Stomach smooth muscle (tissue), 2 donors: ENCODE measurements at regions not wholly inside any gene's neighbourhood (a gene's known extent, or its start where the extent isn't known, plus 50 kb on each side); places are given as distances from the start of the nearest gene placed in this dataset.

Experiments used
- H3K27ac ChIP-seq: one replicate; pipeline ENCODE4 v1.7.0; 2013; ENCODE audit warnings: mild to moderate bottlenecking, low read length, inconsistent platforms
- H3K27me3 ChIP-seq, 2 donors: one replicate each; pipeline ENCODE4 v1.7.0; 2013; ENCODE audit warnings: low read length in 2 of 2; ENCODE audit not compliant: insufficient read depth in 2 of 2, control insufficient read depth in 1 of 2
- H3K36me3 ChIP-seq, 2 donors: one replicate each; pipeline ENCODE4 v1.7.0; 2013; ENCODE audit warnings: low read length in 2 of 2; ENCODE audit not compliant: control insufficient read depth in 2 of 2, insufficient read depth in 2 of 2
- H3K4me1 ChIP-seq: one replicate; pipeline ENCODE4 v1.7.0; 2013; ENCODE audit warnings: low read length; ENCODE audit not compliant: control insufficient read depth, insufficient read depth
- H3K4me3 ChIP-seq, 2 donors: one replicate each; pipeline ENCODE4 v1.7.0; 2013; ENCODE audit warnings: low read length in 2 of 2
- H3K9ac ChIP-seq, 2 donors: one replicate each; pipeline ENCODE4 v1.7.0; 2013; ENCODE audit warnings: low read length in 2 of 2, mild to moderate bottlenecking in 1 of 2
- H3K9me3 ChIP-seq, 2 donors: one replicate each; pipeline ENCODE4 v1.7.0; 2013; ENCODE audit warnings: low read length in 2 of 2; ENCODE audit not compliant: control insufficient read depth in 2 of 2
- donor health status: healthy.
- donor health status: Pancreatic carcinoma.

DNA sequence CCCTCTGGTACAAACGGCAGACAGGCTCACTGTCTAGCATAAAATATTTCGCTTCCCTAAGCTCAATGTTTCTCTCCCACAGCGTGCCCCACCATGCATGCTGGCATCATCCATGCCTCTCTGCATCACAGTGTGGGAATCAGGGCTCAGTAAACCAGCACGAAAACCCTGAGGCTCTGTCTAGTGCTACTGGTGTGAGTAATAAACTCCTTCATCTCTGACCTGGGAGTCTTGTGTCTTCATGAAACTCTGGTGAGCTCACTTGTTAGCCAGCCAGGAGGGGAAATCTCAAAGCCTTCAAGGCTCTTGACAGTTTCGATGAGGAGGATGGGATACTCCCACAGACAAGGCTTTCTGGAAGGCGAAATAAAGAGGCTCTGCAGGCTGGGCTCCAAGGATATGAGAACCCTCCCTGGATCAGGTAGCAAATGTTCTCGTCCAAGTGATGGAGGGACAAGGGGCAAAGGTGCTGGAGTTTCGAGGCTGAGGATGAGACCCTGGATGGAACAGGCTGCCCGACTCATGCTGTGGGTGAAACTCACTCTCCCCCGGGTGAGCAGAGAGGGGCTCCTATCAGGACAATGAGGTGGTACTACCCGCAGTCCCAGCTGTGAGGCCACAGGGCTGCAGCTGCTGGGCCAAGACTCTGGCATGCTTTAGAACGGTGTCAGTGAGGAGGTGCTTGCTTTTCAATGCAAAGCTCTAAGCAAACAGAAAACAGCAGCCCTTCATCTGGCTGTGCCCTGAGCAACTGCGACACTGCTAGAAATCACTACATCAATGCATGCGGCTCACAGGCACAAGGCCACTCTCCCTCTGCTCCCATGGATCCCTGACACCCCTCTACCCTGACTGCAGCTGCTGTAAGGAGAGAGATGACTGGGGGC is 69.3 kb downstream of the SHANK2 start:
- no peaks in the 10 kb centered on the region for H3K36me3 ChIP-seq
- H3K27me3 ChIP-seq = peaks cover 0 to 2% of the 10 kb centered on the region in 2 donors
- no peaks in the 10 kb centered on the region for H3K4me1 ChIP-seq
- H3K9ac ChIP-seq = no peak overlapping the region
- H3K27ac ChIP-seq = no peak overlapping the region
- H3K4me3 ChIP-seq = no peak overlapping the region
- no peaks in the 10 kb centered on the region for H3K9me3 ChIP-seq

- no peaks in the 10 kb centered on the region for H3K36me3 ChIP-seq
- no peak overlapping the region for H3K4me3 ChIP-seq
- H3K27ac ChIP-seq = no peak overlapping the region
Observed at GRCh38 chr11:71181566-71181965, 70.8 kb downstream of the SHANK2 start.

GRCh38 chr11:71180694-71181470 is 71.5 kb downstream of the SHANK2 start:
- H3K36me3 ChIP-seq = no peaks in the 10 kb centered on the region
- no peak overlapping the region for H3K27ac ChIP-seq
- H3K4me1 ChIP-seq = no peaks in the 10 kb centered on the region
- H3K4me3 ChIP-seq = no peak overlapping the region
- H3K9me3 ChIP-seq = no peaks in the 10 kb centered on the region
- H3K9ac ChIP-seq = no peak overlapping the region
- no peaks in the 10 kb centered on the region for H3K27me3 ChIP-seq

More at GRCh38 chr11:71181566-71181965, 70.8 kb downstream of the SHANK2 start:
- peaks cover 0 to 2% of the 10 kb centered on the region in 2 donors for H3K27me3 ChIP-seq
- no peaks in the 10 kb centered on the region for H3K9me3 ChIP-seq
- H3K9ac ChIP-seq = no peak overlapping the region
- H3K4me1 ChIP-seq = no peaks in the 10 kb centered on the region

GRCh38 chr11:71179877-71180605 is 72.3 kb downstream of the SHANK2 start:
- H3K27ac ChIP-seq = no peak overlapping the region

DNA sequence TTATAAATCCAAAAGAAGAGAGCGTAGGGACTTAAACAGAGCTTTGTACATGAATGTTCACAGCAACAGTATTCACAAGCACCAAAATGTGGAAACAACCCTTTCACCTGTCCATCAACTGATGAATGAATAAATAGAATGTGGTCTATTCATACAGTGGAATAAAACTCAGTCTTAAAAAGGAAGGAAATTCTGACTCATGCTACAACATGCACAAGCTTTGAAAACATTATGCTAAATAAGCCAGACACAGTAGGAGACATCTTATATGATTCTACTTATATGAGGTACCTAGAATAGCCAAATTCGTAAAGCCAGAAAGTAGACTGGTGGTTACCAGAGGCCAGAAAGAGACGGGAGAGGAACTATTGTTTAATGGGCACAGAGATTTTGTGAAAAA is 74.3 kb downstream of the SHANK2 start:
- Histone ChIP-seq H3K9me3 (no peaks in the 10 kb centered on the region), H3K4me1 (no peaks in the 10 kb centered on the region), H3K27me3 (no peaks in the 10 kb centered on the region), H3K36me3 (no peaks in the 10 kb centered on the region), H3K27ac (no peak overlapping the region), H3K9ac (no peak overlapping the region), H3K4me3 (no peak overlapping the region)

More at GRCh38 chr11:71179877-71180605, 72.3 kb downstream of the SHANK2 start:
- H3K27me3 ChIP-seq = no peaks in the 10 kb centered on the region
- no peaks in the 10 kb centered on the region for H3K36me3 ChIP-seq
- H3K9ac ChIP-seq = no peak overlapping the region
- no peaks in the 10 kb centered on the region for H3K9me3 ChIP-seq
- no peak overlapping the region for H3K4me3 ChIP-seq
- H3K4me1 ChIP-seq = no peaks in the 10 kb centered on the region

- Histone ChIP-seq H3K9ac (no peak overlapping the region), H3K4me3 (no peak overlapping the region), H3K36me3 (no peaks in the 10 kb centered on the region), H3K27ac (no peak overlapping the region), H3K4me1 (no peaks in the 10 kb centered on the region), H3K27me3 (peaks cover 0 to 3% of the 10 kb centered on the region in 2 donors), H3K9me3 (no peaks in the 10 kb centered on the region)
Observed at GRCh38 chr11:71176812-71177211, 75.6 kb downstream of the SHANK2 start.

DNA sequence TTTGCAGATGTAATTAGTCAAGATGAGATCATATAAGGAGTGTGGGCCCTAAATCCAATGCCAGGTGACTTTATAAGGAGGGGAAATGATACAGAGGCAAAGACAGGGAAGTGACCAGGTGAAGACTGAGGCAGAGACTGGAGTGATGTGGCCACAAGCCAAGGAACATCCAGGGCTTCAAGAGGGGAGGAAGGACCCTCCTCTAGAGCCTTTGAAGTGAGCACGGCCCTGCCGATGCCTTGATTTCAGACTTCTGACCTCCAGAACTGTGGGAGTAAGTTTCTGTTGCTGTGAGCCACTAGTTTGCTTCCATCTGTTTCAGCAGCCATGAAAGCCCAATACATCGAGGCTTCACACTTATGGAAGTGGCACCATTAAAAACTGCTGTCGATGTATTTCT is 78.7 kb downstream of the SHANK2 start:
- Histone ChIP-seq H3K9me3 (no peaks in the 10 kb centered on the region), H3K27me3 (peaks cover 0 to 3% of the 10 kb centered on the region in 2 donors), H3K4me3 (no peak overlapping the region), H3K9ac (no peak overlapping the region), H3K27ac (no peak overlapping the region), H3K4me1 (no peaks in the 10 kb centered on the region), H3K36me3 (no peaks in the 10 kb centered on the region)

DNA sequence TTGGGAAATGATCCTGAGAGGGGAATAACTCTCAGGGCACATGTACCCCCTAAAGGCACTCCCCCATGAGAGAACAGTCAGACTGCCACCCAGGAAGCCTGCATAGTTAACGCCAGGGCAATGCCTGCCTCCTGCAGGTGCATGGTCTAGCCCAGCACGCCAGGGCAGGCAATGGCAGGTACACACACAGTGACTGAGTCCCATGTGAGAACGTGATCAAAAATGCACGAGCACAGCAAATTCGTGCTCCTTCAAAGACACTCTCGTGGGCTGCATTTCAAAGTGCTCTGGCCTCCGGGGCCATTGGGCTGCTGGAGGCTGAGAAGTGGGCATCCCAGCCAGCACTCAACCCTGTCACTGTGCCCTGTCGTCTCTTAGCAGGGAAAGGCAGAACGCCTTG is 79.7 kb downstream of the SHANK2 start:
- no peaks in the 10 kb centered on the region for H3K36me3 ChIP-seq
- no peak overlapping the region for H3K4me3 ChIP-seq
- no peak overlapping the region for H3K9ac ChIP-seq
- H3K27ac ChIP-seq = no peak overlapping the region
- no peaks in the 10 kb centered on the region for H3K4me1 ChIP-seq
- H3K9me3 ChIP-seq = no peaks in the 10 kb centered on the region
- H3K27me3 ChIP-seq = peaks cover 0 to 3% of the 10 kb centered on the region in 2 donors

DNA sequence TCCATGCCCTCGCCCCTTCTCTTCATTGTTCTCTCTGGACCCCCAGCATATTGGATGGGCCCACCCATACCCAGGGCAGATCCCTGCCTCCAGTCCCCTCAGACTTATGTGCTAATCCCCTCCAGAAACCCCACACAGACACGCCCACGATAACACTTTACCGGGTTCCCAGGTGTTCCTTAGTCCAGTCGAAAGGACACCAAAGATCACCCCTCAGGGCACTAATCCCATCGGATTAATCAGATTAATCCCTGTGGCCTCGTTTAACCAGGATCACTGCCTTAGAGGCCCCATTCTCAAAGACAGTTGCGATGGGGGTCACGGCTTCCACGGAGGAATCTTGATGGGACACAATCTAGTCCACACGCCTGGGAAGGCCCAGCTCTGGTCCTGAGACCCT is 80.8 kb downstream of the SHANK2 start:
- Histone ChIP-seq H3K36me3 (no peaks in the 10 kb centered on the region), H3K4me1 (no peaks in the 10 kb centered on the region), H3K27ac (no peak overlapping the region), H3K4me3 (no peak overlapping the region), H3K27me3 (peaks cover 0 to 3% of the 10 kb centered on the region in 2 donors), H3K9ac (no peak overlapping the region), H3K9me3 (no peaks in the 10 kb centered on the region)

DNA sequence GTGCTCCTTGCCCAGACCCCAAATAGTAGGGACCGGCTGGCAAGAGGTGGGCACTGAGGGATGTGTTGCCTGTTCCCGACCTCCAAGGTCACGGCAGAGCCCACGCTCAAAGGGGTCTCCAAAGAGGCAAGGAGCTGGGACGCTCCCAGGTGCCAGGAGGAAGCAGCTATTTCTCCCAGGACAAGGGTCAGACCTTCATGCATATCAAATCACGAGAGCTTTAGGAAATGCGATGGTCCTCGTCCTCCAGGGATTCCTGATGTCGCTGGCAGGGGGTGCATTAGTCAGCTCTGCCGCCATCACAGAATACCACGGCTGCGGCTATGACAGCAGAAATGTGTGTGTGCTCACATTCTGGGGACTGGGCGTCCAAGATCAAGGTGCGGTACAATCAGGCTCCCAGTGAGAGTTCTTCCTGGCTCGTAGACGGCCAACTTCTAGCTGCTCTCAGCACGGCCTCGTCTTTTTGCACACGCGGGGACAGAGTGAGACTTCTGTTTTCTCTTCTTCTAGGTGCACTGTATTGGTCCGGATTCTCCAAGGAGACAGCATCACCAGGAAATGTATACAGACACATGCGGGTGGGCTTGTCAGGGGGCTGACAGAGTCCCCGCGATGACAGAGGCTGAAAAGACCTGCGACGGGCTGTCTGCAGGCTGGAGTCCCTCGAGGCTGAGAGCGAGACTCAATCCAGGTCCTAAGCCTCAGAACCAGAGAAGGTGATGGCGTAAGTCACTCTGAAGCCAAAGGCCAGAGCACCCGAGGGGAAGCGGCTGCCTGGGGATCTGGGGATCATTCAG is 81.6 kb downstream of the SHANK2 start:
- H3K9ac ChIP-seq = no peak overlapping the region
- H3K9me3 ChIP-seq = no peaks in the 10 kb centered on the region
- no peaks in the 10 kb centered on the region for H3K36me3 ChIP-seq
- no peak overlapping the region for H3K27ac ChIP-seq
- peaks cover 0 to 3% of the 10 kb centered on the region in 2 donors for H3K27me3 ChIP-seq
- no peak overlapping the region for H3K4me3 ChIP-seq
- H3K4me1 ChIP-seq = no peaks in the 10 kb centered on the region
